ENCODE measurements at regions not wholly inside any gene's neighbourhood (a gene's known extent, or its start where the extent isn't known, plus 50 kb on each side); places are given as distances from the start of the nearest gene placed in this dataset.
"Not testable (repeated sequence)": the region's sequence is repeated elsewhere in the genome, so short reads cannot be mapped to it uniquely, and the experiment has no call there.

GRCh38 chr4:84309191-84309590 lies 189.9 kb downstream of the NKX6-1 start:
- in situ Hi-C loops (cut with HindIII; ENCODE audit: low pct_unique_long_range_greater_than_20kb, low sequenced_read_pairs) (no loop called here), intact Hi-C loops (cut with micrococcal nuclease; ENCODE audit: unreplicated experiment) (no loop called here)
- TF ChIP-seq CTCF (IDR thresholded peaks at IDR 0.05): no peak
- TF ChIP-seq POLR2AphosphoS5 (IDR thresholded peaks at IDR 0.05; ENCODE audit: low read depth, low read length): no peak
- TF ChIP-seq REST (IDR thresholded peaks at IDR 0.05; ENCODE audit: insufficient read depth in 1 of 2, low read depth in 2 of 2, low read length in 1 of 2): no peak
- no peak for TF ChIP-seq SIN3A (IDR thresholded peaks at IDR 0.05; ENCODE audit: borderline replicate concordance, insufficient read depth, low read depth, low read length)
- no peak for TF ChIP-seq TCF7L2 (IDR thresholded peaks at IDR 0.05; ENCODE audit: low read depth, low read length)
- DNase-seq (ENCODE audit: low read depth, low spot score) (no peak), ATAC-seq (no peak)
- CTCF ChIA-PET: no interaction called here
- Histone ChIP-seq H3K36me3 (ENCODE audit: control insufficient read depth, insufficient read depth, low read length) (no peaks in the 10 kb centered on the region), H3K4me1 (ENCODE audit: control insufficient read depth, insufficient read depth, low read length) (no peaks in the 10 kb centered on the region), H3K9me3 (ENCODE audit: control insufficient read depth, insufficient read depth, low read depth, low read length) (no peaks in the 10 kb centered on the region), H3K27ac (ENCODE audit: low read length) (no peak overlapping the region), H3K27me3 (ENCODE audit: control insufficient read depth, insufficient read depth, low read length) (no peaks in the 10 kb centered on the region), H3K4me3 (ENCODE audit: low read depth in 2 of 2, low read length in 2 of 2) (no peak overlapping the region)
- POLR2A ChIA-PET: no interaction called here
- no TSS peak for BruUV-seq (replicated peaks)

GRCh38 chr4:84298719-84299254 lies 200.3 kb downstream of the NKX6-1 start:
- H3K4me3 ChIP-seq (ENCODE audit: low read depth in 2 of 2, low read length in 2 of 2); CTCF ChIA-PET: not testable (repeated sequence)

GRCh38 chr4:84298023-84298718 lies 200.9 kb downstream of the NKX6-1 start:
- H3K27ac ChIP-seq (ENCODE audit: low read length): no peak overlapping the region
- BruUV-seq (replicated peaks): no TSS peak
- TF ChIP-seq POLR2AphosphoS5 (IDR thresholded peaks at IDR 0.05; ENCODE audit: low read depth, low read length): no peak
- no peak for TF ChIP-seq CTCF (IDR thresholded peaks at IDR 0.05)
- no peak for TF ChIP-seq REST (IDR thresholded peaks at IDR 0.05; ENCODE audit: insufficient read depth in 1 of 2, low read depth in 2 of 2, low read length in 1 of 2)
- no peak for TF ChIP-seq SIN3A (IDR thresholded peaks at IDR 0.05; ENCODE audit: borderline replicate concordance, insufficient read depth, low read depth, low read length)
- no peak for TF ChIP-seq TCF7L2 (IDR thresholded peaks at IDR 0.05; ENCODE audit: low read depth, low read length)
- no peaks in the 10 kb centered on the region for H3K27me3 ChIP-seq (ENCODE audit: control insufficient read depth, insufficient read depth, low read length)
- in situ Hi-C loops (cut with HindIII; ENCODE audit: low pct_unique_long_range_greater_than_20kb, low sequenced_read_pairs): no loop called here
- no peaks in the 10 kb centered on the region for H3K4me1 ChIP-seq (ENCODE audit: control insufficient read depth, insufficient read depth, low read length)
- POLR2A ChIA-PET: no interaction called here
- no peak for DNase-seq (ENCODE audit: low read depth, low spot score)
- intact Hi-C loops (cut with micrococcal nuclease; ENCODE audit: unreplicated experiment): no loop called here
- no peak for ATAC-seq
- no peak overlapping the region for H3K4me3 ChIP-seq (ENCODE audit: low read depth in 2 of 2, low read length in 2 of 2)
- H3K36me3 ChIP-seq (ENCODE audit: control insufficient read depth, insufficient read depth, low read length): no peaks in the 10 kb centered on the region
- no peaks in the 10 kb centered on the region for H3K9me3 ChIP-seq (ENCODE audit: control insufficient read depth, insufficient read depth, low read depth, low read length)
- CTCF ChIA-PET: no interaction called here

More at GRCh38 chr4:84298719-84299254, 200.3 kb downstream of the NKX6-1 start:
- H3K36me3 ChIP-seq (ENCODE audit: control insufficient read depth, insufficient read depth, low read length); H3K4me1 ChIP-seq (ENCODE audit: control insufficient read depth, insufficient read depth, low read length); H3K27ac ChIP-seq (ENCODE audit: low read length); H3K9me3 ChIP-seq (ENCODE audit: control insufficient read depth, insufficient read depth, low read depth, low read length); ATAC-seq; DNase-seq (ENCODE audit: low read depth, low spot score); H3K27me3 ChIP-seq (ENCODE audit: control insufficient read depth, insufficient read depth, low read length); intact Hi-C loops (cut with micrococcal nuclease; ENCODE audit: unreplicated experiment); in situ Hi-C loops (cut with HindIII; ENCODE audit: low pct_unique_long_range_greater_than_20kb, low sequenced_read_pairs); BruUV-seq (replicated peaks); POLR2A ChIA-PET: not testable (repeated sequence)
